ENCODE measurements at regions not wholly inside any gene's neighbourhood (a gene's known extent, or its start where the extent isn't known, plus 50 kb on each side); places are given as distances from the start of the nearest gene placed in this dataset.
"Not testable (repeated sequence)": the region's sequence is repeated elsewhere in the genome, so short reads cannot be mapped to it uniquely, and the experiment has no call there.

GRCh38 chr3:105296182-105296822 lies 70.4 kb upstream of the ALCAM start:
- not testable (repeated sequence) for FAIRE-seq

- FAIRE-seq, result no peak
These were observed 62.2 kb upstream of the ALCAM start for GRCh38 chr3:105304487-105304886.

- FAIRE-seq, result no peak
These were observed 51.6 kb upstream of the ALCAM start for GRCh38 chr3:105315144-105315543.

GRCh38 chr3:105315815-105316214 lies 50.9 kb upstream of the ALCAM start:
- FAIRE-seq, result no peak

- no peak for FAIRE-seq
These were observed 50.4 kb upstream of the ALCAM start for GRCh38 chr3:105316331-105316730.

Data from islet of Langerhans (tissue), 1 donor.